OCI-LY7 (cell line): ENCODE measurements at regions not wholly inside any gene's neighbourhood (a gene's known extent, or its start where the extent isn't known, plus 50 kb on each side); places are given as distances from the start of the nearest gene placed in this dataset.

Experiments
- BruUV-seq: library from RNA; stranded (reverse); fragments of 400-500 nt; replicated peaks from 2 replicates; lab custom pipeline; 2021; lab: Mats Ljungman, UMichigan
- CTCF ChIA-PET: fragments of 300-600 bp; sonication (Branson Sonifier 250); formaldehyde crosslinking; loops from one replicate; lab custom pipeline; 2022; ENCODE audit warnings: antibody characterized with exemption; ENCODE audit not compliant: unreplicated experiment; lab: Charles Lee
- POLR2A ChIA-PET: fragments of 300-600 bp; sonication (Branson Sonifier 250); formaldehyde crosslinking; loops from one replicate; lab custom pipeline; 2022; ENCODE audit warnings: antibody characterized with exemption; lab: Charles Lee
- DNase-seq: peaks from one replicate; pipeline ENCODE4 v3.0.0-alpha.2; 2015; ENCODE audit warnings: low spot score
- H2AFZ ChIP-seq: fragments of 200-600 bp; sonication (generic), shearing (Covaris generic); 2 replicates; pipeline ENCODE4 v1.6.1; 2014; ENCODE audit warnings: mild to moderate bottlenecking, antibody characterized with exemption, low read length, moderate library complexity
- H3K27ac ChIP-seq: fragments of 200-600 bp; sonication (generic); 2 replicates; pipeline ENCODE4 v1.5.1; 2014; ENCODE audit warnings: mixed run types, low read depth, mild to moderate bottlenecking, moderate library complexity, low read length, inconsistent platforms; ENCODE audit not compliant: poor library complexity, severe bottlenecking
- H3K36me3 ChIP-seq: fragments of 200-600 bp; sonication (generic); 2 replicates; pipeline ENCODE4 v1.6.1; 2014; ENCODE audit warnings: mild to moderate bottlenecking, antibody characterized with exemption, low read length, moderate library complexity, mixed read lengths; ENCODE audit not compliant: insufficient read depth
- H3K4me1 ChIP-seq: fragments of 200-600 bp; sonication (generic); 2 replicates; pipeline ENCODE4 v1.5.1; 2014; ENCODE audit warnings: mild to moderate bottlenecking, low read length; ENCODE audit not compliant: insufficient read depth, poor library complexity, severe bottlenecking
- H3K4me2 ChIP-seq: fragments of 200-600 bp; sonication (generic); 2 replicates; pipeline ENCODE4 v1.6.1; 2014; ENCODE audit warnings: mild to moderate bottlenecking, low read length
- H3K4me3 ChIP-seq: fragments of 200-600 bp; sonication (generic); 2 replicates; pipeline ENCODE4 v1.5.1; 2014; ENCODE audit warnings: mild to moderate bottlenecking, low read depth, low read length; ENCODE audit not compliant: poor library complexity, severe bottlenecking
- H3K79me2 ChIP-seq: fragments of 200-600 bp; sonication (generic); 2 replicates; pipeline ENCODE4 v1.6.1; 2016; ENCODE audit warnings: low read depth, mild to moderate bottlenecking, low read length, moderate library complexity, mixed read lengths; ENCODE audit not compliant: insufficient read depth
- H3K9me2 ChIP-seq: fragments of 200-600 bp; sonication (generic); 2 replicates; pipeline ENCODE4 v1.6.1; 2016; ENCODE audit warnings: mild to moderate bottlenecking, low read length, mixed read lengths; ENCODE audit not compliant: insufficient read depth
- H3K9me3 ChIP-seq: fragments of 200-600 bp; sonication (generic); 2 replicates; pipeline ENCODE4 v1.6.1; 2014; ENCODE audit warnings: mild to moderate bottlenecking, mixed run types, low read length, mixed read lengths
- H4K20me1 ChIP-seq: fragments of 200-600 bp; sonication (generic); 2 replicates; pipeline ENCODE4 v1.6.1; 2014; ENCODE audit warnings: mild to moderate bottlenecking, antibody characterized with exemption, low read length, moderate library complexity, mixed read lengths; ENCODE audit not compliant: insufficient read depth
- EZH2phosphoT487 ChIP-seq: fragments of 200-600 bp; sonication (generic); IDR thresholded peaks from 2 replicates; pipeline ENCODE4 v1.6.1; 2018; ENCODE audit warnings: low read depth, borderline replicate concordance, mild to moderate bottlenecking, mixed run types, antibody characterized with exemption, low read length, moderate library complexity, mixed read lengths
- intact Hi-C: fragments of 100-400 bp; cut with micrococcal nuclease; formaldehyde crosslinking; loops from one replicate; pipeline ENCODE4 v1.10.0; 2022; ENCODE audit not compliant: unreplicated experiment
- TF ChIP-seq, protein P1 (sequence below): fragments of 200-600 bp; sonication (generic); conservative IDR thresholded peaks from 2 replicates; pipeline ENCODE4 v1.5.1; 2014; ENCODE audit warnings: mild to moderate bottlenecking, antibody characterized with exemption, low read length, moderate library complexity, mixed read lengths

DNA sequence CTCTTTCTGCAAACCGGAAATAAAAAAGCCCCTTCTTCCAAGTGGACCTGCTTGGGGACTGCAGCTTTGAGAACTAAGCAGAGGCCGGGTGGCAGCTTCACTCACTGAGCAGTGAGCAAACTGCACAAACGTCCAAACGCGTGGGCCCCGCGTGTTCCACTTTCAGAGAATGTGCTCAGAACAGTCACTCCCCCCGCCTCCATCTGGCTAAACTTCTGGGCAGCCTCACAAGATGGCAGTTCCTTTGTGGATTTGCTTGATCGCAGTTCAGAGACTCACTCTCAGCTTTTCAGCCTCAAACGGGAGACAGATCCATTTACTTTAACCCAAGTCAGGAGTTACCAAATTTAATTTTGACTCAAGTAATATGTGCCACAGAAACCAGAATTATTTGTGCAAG, 216.6 kb downstream of the TLE1 start:
- no peaks in the 10 kb centered on the region for H3K9me2 ChIP-seq
- H3K4me2 ChIP-seq, result no peak overlapping the region
- H3K4me3 ChIP-seq, result no peak overlapping the region
- no peaks in the 10 kb centered on the region for H4K20me1 ChIP-seq
- no peaks in the 10 kb centered on the region for H3K79me2 ChIP-seq
- H3K4me1 ChIP-seq, result no peaks in the 10 kb centered on the region
- H3K36me3 ChIP-seq, result no peaks in the 10 kb centered on the region
- intact Hi-C loops, result no loop called here
- no peaks in the 10 kb centered on the region for H3K9me3 ChIP-seq
- TF ChIP-seq, protein P1, sequence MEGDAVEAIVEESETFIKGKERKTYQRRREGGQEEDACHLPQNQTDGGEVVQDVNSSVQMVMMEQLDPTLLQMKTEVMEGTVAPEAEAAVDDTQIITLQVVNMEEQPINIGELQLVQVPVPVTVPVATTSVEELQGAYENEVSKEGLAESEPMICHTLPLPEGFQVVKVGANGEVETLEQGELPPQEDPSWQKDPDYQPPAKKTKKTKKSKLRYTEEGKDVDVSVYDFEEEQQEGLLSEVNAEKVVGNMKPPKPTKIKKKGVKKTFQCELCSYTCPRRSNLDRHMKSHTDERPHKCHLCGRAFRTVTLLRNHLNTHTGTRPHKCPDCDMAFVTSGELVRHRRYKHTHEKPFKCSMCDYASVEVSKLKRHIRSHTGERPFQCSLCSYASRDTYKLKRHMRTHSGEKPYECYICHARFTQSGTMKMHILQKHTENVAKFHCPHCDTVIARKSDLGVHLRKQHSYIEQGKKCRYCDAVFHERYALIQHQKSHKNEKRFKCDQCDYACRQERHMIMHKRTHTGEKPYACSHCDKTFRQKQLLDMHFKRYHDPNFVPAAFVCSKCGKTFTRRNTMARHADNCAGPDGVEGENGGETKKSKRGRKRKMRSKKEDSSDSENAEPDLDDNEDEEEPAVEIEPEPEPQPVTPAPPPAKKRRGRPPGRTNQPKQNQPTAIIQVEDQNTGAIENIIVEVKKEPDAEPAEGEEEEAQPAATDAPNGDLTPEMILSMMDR, result no peak
- no peak for TF ChIP-seq EZH2phosphoT487
- ChIA-PET POLR2A (interaction anchor here (1.0 kb wide), 1 partner anchor 8 kb away, joined by 3 read pairs; no protein-coding TSS in a partner anchor), CTCF (no interaction called here)
- no peak overlapping the region for H2AFZ ChIP-seq
- BruUV-seq, result no TSS peak
- H3K27ac ChIP-seq, result no peak overlapping the region
- DNase-seq, result no peak

DNA sequence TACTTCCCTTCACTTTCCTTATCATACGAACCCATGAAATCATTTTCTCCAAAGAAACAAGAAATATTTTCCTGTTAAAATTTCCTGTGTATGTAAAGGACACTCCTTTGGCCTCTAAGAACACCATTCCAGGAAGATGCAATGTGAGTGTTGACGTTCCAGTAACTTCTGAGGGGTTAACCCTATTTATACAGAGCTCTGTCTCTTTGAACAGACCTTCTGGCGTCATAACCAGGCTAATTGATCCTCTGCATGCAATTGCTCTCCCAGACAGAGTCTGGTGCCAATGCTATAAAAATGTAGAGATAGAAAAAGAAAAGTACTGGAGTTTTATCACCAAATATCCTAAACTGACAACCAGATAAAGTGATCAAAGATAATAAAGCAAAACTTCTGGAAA, 218.5 kb downstream of the TLE1 start:
- no peak overlapping the region for H3K4me3 ChIP-seq
- no peaks in the 10 kb centered on the region for H3K4me1 ChIP-seq
- intact Hi-C loops, result no loop called here
- H3K36me3 ChIP-seq, result no peaks in the 10 kb centered on the region
- CTCF ChIA-PET, result no interaction called here
- no peak overlapping the region for H3K4me2 ChIP-seq
- H4K20me1 ChIP-seq, result no peaks in the 10 kb centered on the region
- no peak for DNase-seq
- no peak overlapping the region for H2AFZ ChIP-seq
- no peaks in the 10 kb centered on the region for H3K79me2 ChIP-seq
- POLR2A ChIA-PET, result interaction anchor here (0.6 kb wide), 1 partner anchor 827 kb away, joined by 3 read pairs; no protein-coding TSS in a partner anchor
- TF ChIP-seq, protein P1, result no peak
- no peak for TF ChIP-seq EZH2phosphoT487
- BruUV-seq, result no TSS peak
- H3K27ac ChIP-seq, result no peak overlapping the region
- no peaks in the 10 kb centered on the region for H3K9me3 ChIP-seq
- no peaks in the 10 kb centered on the region for H3K9me2 ChIP-seq

DNA sequence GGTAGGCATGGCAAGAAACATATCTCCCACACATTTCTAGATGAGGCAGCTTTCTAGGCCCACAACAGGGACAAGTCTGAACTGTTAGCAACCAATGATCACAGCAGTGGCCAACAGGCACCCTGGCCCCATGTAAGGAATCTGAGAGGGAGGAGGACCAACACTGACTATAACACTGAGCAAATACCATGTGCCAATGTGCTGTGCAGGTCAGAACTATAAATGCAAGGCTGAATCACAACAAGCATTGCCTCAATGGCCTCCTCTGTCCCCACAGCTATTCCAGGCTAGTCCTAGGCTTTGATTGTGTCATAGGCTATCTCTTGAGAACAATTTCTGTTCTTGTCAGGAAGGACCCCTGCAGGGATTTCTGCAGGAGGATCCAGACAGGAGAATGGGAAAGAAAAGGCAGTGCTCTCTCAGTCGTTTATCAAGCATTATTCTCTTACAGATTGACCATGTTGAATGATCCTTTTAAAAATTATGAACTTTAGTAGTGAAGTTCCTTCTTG, 221.2 kb downstream of the TLE1 start:
- no peaks in the 10 kb centered on the region for H4K20me1 ChIP-seq
- TF ChIP-seq EZH2phosphoT487, result no peak
- BruUV-seq, result no TSS peak
- no peak for DNase-seq
- H3K79me2 ChIP-seq, result no peaks in the 10 kb centered on the region
- POLR2A ChIA-PET, result no interaction called here
- no peaks in the 10 kb centered on the region for H3K9me3 ChIP-seq
- H3K9me2 ChIP-seq, result no peaks in the 10 kb centered on the region
- no peak overlapping the region for H3K27ac ChIP-seq
- no peaks in the 10 kb centered on the region for H3K4me1 ChIP-seq
- H3K36me3 ChIP-seq, result no peaks in the 10 kb centered on the region
- intact Hi-C loops, result no loop called here
- CTCF ChIA-PET, result no interaction called here
- H3K4me3 ChIP-seq, result no peak overlapping the region
- H2AFZ ChIP-seq, result no peak overlapping the region
- no peak overlapping the region for H3K4me2 ChIP-seq
